Jurkat, Clone E6-1 (cell line): ENCODE measurements at regions not wholly inside any gene's neighbourhood (a gene's known extent, or its start where the extent isn't known, plus 50 kb on each side); places are given as distances from the start of the nearest gene placed in this dataset.
A peak's percentile ranks its signal among the peaks of the same experiment; 100 is the strongest.
"Not testable (repeated sequence)": the region's sequence is repeated elsewhere in the genome, so short reads cannot be mapped to it uniquely, and the experiment has no call there.

ENCODE experiments used
- DNase-seq: peaks from one replicate; pipeline ENCODE4 v3.0.0-alpha.2; 2011; ENCODE audit warnings: low read depth, low spot score
- H3K4me3 ChIP-seq: 2 replicates; pipeline ENCODE4 v1.5.1; 2011; ENCODE audit warnings: mild to moderate bottlenecking, low read length, control low read depth, moderate library complexity

DNA sequence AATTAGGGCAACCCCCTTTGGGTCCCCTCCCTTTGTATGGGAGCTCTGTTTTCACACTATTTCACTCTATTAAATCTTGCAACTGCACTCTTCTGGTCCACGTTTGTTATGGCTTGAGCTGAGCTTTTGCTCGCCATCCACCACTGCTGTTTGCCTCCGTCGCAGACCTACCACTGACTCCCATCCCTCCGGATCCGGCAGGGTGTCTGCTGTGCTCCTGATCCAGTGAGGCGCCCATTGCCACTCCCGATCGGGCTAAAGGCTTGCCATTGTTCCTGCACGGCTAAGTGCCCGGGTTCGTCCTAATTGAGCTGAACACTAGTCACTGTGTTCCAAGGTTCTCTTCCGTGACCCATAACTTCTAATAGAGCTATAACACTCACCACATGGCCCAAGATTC is 1424.7 kb downstream of the SLITRK1 start:
- not testable (repeated sequence) for H3K4me3 ChIP-seq, DNase-seq

DNA sequence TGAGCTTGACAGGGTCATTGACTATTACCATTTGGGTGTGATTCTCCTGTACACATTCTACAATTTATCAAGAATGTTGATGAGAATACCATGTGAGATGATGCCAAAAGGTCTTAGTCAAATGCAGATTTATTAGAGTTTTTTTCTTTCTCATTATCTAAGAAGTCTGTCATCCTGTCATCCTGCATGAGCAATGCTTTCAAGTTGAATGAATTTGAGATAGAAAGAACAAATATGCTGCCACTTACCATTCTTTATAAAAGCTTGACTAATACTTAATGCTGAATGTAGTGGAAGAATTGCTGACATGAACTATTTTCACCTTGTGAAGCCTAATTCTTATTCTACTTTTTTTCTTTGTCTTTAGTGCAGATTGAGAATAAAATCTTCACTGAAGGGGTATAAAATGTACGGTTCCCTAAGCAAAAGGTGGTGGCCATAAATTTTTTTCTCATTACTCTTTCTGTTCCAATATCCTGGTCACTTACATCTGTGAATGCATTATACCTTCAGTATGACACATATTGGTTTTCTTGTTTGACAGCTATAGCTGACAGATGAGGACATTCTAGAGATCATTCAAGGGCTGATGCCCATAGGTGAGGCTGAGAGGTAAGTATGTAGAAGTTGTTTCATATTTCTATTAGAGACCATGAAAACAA is 1434.7 kb downstream of the SLITRK1 start:
- H3K4me3 ChIP-seq: no peak overlapping the region
- no peak for DNase-seq

DNA sequence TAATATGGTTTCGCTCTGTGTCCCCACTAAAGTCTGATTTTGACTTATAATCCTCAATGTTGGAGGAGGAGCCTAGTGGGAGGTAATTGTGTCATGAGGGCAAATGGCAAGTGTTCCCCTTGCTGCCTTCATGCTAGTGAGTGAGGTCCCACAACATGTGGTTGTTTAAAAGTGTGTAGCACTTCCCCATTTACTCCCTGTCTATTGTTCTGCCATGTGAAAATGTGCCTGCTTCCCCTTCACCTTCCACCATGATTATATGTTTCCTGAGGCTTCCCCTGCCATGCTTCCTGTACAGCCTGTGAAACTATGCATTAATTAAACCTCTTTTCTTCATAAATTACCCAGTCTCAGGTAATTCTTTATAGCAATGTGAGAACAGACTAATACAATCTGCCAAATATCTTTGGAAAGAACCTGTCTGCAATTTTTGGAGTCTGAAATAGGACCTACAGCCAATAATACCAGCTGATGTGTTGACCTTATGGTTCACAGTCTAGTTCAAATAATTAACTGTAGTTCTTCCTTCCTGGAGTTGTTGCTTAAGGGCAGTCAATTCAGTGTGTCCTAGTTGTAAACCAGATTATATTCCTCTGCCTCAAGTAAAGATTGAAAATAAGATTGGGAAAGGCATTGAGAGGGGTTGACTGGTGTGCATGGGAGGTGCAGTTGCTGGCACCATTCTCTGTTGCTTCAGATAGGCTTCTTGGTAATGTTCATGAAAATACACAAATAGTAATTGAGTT is 1442.9 kb downstream of the SLITRK1 start:
- no peak for DNase-seq

DNA sequence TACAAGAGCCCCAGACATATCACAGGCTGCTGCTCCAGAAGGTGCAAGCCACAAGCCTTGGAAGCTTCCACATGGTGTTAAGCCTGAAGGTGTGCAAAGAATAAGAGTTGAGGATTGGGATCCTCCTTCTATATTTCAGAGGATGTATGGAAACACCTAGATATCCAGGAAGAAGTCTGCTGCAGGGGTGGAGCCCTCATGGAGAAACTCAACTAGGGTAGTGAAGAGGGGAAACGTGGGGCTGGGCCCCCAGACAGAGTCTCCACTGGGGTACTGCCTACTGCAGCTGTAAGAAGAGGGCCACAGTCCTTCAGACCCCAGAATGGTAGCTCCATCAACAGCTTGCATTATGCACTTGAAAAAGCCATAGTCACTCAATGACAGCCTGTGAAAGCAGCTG is 1444.0 kb downstream of the SLITRK1 start:
- no peak for DNase-seq
- H3K4me3 ChIP-seq: no peak overlapping the region

More for the DNA sequence above, 1442.9 kb downstream of the SLITRK1 start:
- no peak overlapping the region for H3K4me3 ChIP-seq

- no peak overlapping the region for H3K4me3 ChIP-seq
- no peak for DNase-seq
These were observed 1446.1 kb downstream of the SLITRK1 start for GRCh38 chr13:82436099-82436585.

- no peak overlapping the region for H3K4me3 ChIP-seq
- DNase-seq: no peak
These were observed 1449.3 kb downstream of the SLITRK1 start for GRCh38 chr13:82432949-82433348.

DNA sequence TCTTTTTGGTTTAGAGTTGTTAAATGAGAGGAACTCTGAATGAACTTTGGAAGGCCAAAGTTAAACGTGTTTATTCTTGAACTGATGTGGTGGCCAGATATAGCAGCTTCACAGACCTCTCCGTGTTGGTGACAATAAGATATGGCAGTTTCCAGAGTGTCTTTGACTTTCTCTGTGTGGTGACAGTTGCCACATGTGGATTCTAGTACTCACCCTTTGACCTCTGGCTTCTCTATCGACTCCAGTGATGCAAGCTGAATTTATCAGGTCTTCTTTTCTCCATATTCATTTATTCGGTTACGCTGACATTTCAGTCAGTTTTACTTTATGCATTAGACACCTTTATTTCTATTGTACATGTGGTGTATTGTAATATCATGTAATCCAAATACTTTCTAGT is 1469.5 kb downstream of the SLITRK1 start:
- no peak overlapping the region for H3K4me3 ChIP-seq
- DNase-seq: no peak

DNA sequence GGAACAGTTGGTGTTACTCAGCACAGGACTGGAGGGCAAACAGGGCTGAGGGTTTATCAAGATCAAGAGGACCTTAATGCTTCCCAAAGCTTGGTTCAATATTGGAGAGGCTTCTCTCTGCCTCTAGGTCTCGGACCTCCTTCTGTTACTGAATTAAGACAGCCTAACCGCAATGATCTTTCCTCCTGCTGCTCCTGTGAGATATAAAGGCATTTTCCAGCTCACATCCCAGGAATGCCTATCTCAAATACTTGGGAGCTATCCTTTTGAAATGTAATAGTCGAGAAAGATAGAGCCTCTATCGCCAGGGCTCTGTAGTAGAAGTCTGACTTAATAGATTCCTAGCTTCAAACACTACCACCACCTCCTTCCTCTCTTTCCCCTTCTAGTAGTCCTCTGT is 1475.0 kb downstream of the SLITRK1 start:
- H3K4me3 ChIP-seq: no peak overlapping the region
- no peak for DNase-seq

- H3K4me3 ChIP-seq: no peak overlapping the region
- no peak for DNase-seq
These were observed 1507.6 kb downstream of the SLITRK1 start for GRCh38 chr13:82374719-82375118.

- H3K4me3 ChIP-seq: no peak overlapping the region
- DNase-seq: no peak
These were observed 1512.0 kb downstream of the SLITRK1 start for GRCh38 chr13:82370316-82370715.

DNA sequence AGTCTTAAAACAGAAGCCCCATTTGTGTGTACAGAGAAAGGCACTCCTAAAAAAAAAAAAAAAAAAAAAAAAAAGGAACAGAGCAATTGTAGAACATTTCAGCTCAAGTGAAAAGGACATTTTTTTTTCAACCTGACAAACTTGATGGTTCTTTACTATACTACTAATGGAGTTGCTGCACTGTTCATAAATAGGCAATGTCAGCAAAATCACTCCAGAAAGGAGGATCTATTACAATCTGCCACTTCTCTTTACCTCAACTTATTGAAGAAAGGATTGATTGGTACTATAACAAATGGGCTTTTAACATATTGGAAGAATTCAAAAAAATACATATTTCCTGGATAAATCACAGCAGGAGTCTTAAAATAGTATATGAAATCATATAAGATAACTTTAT is 1517.7 kb downstream of the SLITRK1 start:
- no peak overlapping the region for H3K4me3 ChIP-seq
- no peak for DNase-seq

- DNase-seq: no peak
- H3K4me3 ChIP-seq: no peak overlapping the region
These were observed 1524.0 kb downstream of the SLITRK1 start for GRCh38 chr13:82358284-82358683.

DNA sequence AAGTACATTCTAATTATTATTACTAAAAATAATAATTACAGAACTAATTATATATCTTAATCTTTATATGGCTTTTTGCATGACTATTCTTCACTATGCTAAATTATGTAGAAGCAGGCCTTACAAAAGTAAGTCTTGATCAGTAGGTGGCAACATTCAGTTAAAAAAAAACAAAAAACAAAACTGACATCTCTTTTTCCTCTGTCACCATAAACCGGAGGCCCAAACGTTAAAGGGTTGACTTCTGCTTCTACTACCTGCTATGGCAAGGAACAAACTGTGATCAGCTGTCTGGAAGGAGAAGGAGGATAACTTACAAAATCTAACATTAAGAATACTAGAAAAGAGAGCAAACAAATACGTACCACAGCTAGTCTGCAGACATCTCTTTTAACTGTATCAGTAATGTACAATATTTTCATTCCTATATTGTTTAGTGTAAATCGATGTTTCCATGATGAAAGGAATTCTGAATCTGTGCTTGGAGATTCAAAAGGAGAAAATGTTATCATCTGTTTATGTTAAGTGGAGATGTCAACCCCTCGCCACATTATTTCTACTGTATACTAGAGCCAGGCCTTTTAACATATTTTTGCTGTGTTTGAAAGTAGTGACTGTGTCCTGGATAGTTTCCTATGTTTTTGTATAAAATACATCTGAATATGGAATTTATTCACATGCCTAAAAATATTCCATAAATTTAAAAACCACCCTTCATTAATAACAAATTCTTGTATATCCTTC is 1525.4 kb downstream of the SLITRK1 start:
- no peak for DNase-seq
- H3K4me3 ChIP-seq: no peak overlapping the region

DNA sequence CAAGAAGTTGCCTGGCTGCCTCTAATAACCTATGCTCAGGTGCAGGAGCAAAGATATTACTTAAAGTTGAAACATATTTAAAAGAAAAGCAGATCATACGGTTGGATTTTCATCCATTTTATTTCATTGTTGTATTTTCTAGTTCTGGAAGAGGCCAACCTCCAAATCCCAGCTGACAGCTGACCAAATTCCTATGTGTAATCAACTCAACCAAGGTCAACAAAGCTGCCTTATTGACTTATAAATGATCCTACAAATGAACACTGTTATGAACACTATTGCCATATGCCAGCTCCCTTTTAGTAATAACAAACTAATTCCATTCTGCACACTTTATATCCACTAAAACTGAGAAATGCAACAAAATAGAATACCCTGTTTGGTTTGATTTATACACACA is 1537.4 kb downstream of the SLITRK1 start:
- no peak for DNase-seq

GRCh38 chr13:82341116-82341515 is 1541.2 kb downstream of the SLITRK1 start:
- H3K4me3 ChIP-seq: no peak overlapping the region
- no peak for DNase-seq

More for the DNA sequence above, 1537.4 kb downstream of the SLITRK1 start:
- no peak overlapping the region for H3K4me3 ChIP-seq

DNA sequence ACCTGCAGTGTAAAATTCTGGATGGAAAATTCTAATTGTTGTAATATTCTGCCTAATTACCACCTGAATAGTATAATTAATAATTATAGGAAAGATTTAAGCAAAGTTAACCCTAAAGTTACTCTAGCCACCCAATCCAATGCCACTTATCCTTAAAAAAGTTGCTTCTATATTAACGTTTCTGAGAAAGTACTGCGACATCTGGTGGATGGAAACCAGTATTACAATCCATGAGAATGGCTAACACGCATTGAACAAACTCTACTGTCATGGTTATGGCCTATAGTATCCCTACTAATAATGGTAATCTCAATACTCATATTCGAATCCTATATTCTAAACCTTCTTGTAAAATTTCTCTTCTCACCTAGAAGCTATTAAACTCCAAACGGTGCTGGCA is 1551.8 kb downstream of the SLITRK1 start:
- DNase-seq: peak; percentile 17
- H3K4me3 ChIP-seq: no peak overlapping the region

DNA sequence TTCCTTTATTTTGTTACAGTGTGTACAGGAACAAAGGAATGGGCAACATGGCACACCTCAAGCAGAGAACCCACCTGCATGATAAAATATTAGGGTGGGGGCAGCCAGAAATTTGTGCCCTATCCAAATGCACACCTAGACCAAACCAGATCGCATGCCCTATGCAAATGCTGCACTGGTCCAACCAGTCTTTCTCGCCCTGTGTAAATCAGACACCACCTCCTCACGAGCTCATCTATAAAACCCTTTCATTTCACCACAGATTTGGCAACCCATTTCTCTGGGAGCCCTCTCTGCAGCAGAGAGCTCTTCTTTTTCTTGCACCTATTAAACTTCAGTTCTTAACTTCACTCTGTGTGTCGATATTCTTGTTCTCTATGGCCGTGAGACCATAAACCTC is 1559.2 kb downstream of the SLITRK1 start:
- no peak overlapping the region for H3K4me3 ChIP-seq
- no peak for DNase-seq

DNA sequence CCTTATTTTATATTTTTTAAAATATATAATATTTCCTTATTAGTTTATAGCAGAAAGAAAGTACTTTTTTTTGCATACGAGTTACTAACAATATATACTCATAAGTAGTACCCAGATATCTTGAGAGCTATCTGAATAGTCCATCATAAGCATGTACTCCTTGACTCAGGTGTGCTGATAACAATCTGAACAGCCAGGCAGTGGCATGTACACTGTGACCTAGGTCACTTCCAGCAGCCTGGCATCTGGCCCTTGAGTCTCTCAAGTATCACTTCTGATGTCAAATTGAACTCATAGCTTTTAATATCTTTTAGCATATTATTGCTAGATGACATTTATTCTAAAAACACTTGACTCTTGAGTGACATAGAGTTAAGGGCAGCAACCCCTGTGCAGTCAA is 1576.7 kb downstream of the SLITRK1 start:
- DNase-seq: no peak

GRCh38 chr13:82298106-82298505 is 1584.2 kb downstream of the SLITRK1 start:
- DNase-seq: no peak
- no peak overlapping the region for H3K4me3 ChIP-seq

More for the DNA sequence above, 1576.7 kb downstream of the SLITRK1 start:
- H3K4me3 ChIP-seq: no peak overlapping the region

DNA sequence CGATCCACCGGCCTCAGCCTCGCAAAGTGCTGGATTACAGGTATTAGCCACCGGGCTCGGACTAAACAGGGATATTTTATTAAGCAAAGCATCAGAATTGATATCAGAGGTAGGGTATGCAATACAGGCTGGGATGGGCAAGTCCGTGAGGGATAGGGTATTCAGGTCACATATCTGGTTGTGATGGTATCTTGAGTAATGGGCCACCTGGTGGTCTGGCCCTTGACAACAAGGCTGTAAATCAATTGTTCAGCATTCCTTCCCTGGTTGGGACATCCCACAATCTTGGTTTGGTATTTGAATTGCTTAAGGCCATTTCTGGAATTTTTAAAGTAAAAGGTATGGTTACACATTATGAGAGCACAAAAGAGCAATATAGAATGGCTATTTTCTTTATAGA is 1588.0 kb downstream of the SLITRK1 start:
- no peak overlapping the region for H3K4me3 ChIP-seq
- no peak for DNase-seq
